T-helper 2 cell treated with Interferon-gamma antibody and Interleukin-4, amounts not matched to agents 100 ng/mL and 5 ng/mL, for 36 hours (primary cell): ENCODE measurements at regions not wholly inside any gene's neighbourhood (a gene's known extent, or its start where the extent isn't known, plus 50 kb on each side); places are given as distances from the start of the nearest gene placed in this dataset.

Experiments used
- intact Hi-C: fragments of 100-400 bp; cut with micrococcal nuclease; formaldehyde crosslinking; loops from one replicate; pipeline ENCODE4 v1.15.1; 2023

- intact Hi-C loops, result no loop called here
These were observed 754.4 kb upstream of the GOLIM4 start for GRCh38 chr3:168850109-168850508.

DNA sequence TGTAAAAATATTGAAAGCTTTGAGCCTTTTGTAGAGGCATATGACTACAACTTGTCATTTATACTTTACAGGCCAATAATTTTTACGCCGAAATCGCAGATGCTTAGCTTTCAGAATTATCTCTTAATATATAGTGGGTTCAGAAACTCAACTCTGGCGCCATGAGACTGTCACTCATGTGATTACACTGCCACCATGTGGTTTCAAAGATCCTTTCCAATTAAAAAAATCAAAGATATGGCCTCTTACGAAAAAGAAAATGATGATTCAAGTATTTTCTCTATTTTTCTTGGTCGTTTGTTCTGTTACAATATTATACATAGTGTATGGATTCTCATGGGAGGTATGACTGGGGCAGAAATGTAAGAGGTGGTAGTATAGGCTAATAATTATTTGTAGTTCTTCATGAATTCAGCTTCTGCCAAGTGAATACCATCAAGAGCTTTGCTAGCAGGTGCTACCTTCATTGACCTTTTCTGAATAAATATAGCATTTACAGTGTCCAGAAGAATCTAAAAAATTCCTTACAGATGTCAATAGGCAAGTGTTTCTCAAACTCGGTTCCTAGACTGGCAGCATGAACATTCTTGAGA is 751.7 kb upstream of the GOLIM4 start:
- intact Hi-C loops, result loop anchor here (1.0 to 5.0 kb wide), 3 partner anchors 335 to 800 kb away; no protein-coding TSS in a partner anchor

DNA sequence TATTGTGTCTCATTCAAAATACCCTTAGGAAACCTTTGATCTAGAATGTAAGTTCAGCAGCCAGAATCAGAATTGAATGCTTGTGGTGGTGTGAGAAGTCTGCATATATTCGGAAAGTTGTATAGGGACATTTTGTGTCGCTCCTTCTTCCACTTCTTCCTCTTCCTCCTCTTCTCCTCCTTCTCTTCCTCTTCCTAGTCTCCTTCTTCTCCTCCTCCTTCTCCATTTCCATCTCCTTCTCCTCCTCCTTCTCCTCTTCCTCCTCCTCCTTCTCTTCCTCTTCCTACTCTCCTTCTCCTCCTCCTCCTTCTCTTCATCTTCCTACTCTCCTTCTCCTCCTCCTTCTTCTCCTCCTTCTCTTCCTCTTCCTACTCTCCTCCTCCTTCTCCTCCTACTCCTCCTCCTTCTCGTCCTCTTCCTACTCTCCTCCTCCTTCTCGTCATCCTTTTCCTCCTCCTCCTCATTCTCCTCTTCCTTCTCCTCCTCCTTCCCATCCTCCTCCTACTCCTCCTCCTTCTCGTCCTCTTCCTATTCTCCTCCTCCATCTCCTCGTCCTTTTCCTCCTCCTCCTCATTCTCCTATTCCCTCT is 749.3 kb upstream of the GOLIM4 start:
- intact Hi-C loops, result loop anchor here (5.0 kb wide), 1 partner anchor 333 kb away; no protein-coding TSS in a partner anchor

GRCh38 chr3:168844472-168844871 is 748.7 kb upstream of the GOLIM4 start:
- intact Hi-C loops, result no loop called here

- intact Hi-C loops, result no loop called here
These were observed 747.8 kb upstream of the GOLIM4 start for GRCh38 chr3:168843481-168843880.

DNA sequence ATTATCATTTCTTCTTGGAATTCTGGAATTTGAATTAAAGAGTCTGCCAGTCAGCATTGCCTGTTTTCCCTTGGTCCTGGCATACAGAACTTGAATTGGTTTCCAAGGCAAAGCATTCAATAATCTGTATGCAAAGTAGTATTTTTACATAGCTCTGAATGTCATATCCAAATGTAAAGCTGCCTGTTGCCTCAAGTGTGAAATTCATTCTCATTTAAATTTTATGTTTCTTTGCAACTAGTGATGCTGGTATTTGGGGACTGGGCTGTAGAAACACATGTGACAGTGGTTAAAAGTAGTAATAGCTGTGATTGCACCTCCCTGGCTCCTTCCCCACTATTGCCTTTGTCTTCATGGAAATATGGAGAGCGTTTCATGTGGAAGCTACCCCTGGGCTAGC is 743.9 kb upstream of the GOLIM4 start:
- intact Hi-C loops, result no loop called here

DNA sequence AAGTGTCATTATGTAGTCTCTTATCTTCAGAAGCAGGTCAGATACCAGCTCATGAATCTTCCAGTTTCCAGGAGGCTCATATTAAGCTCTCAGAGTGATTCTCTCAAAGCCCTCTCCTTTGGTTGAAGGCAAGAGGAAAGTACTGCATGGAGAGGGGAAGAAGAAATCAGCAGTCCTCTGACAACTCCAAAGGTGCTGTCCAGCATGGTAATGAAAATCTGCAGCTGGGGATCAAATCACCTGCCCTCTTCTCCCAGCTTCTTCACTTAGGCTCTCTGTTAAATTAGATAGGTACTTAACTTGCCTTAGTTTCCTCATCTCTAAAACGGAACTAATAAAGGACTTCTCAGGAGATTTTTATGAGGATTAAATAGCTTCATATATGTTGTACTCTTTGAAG is 738.8 kb upstream of the GOLIM4 start:
- intact Hi-C loops, result no loop called here

DNA sequence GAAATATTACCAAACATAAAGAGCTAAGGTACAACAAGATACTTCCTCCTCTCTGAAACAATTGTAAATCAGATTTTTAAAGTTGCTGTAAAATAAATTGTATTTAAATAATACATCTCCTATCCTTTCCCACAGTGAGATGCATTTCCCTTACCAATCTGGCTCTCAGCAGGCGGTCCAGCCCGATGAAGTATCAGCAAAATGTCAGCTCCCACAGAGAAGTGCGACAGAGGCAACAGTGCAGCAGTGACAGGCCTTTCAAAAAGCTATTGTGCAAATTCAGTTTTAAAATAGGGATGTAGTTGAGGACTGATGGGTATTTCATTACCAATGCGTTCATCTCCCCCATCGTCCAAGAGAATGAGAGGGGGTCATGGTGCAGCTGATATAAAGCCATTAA is 733.2 kb upstream of the GOLIM4 start:
- intact Hi-C loops, result no loop called here

DNA sequence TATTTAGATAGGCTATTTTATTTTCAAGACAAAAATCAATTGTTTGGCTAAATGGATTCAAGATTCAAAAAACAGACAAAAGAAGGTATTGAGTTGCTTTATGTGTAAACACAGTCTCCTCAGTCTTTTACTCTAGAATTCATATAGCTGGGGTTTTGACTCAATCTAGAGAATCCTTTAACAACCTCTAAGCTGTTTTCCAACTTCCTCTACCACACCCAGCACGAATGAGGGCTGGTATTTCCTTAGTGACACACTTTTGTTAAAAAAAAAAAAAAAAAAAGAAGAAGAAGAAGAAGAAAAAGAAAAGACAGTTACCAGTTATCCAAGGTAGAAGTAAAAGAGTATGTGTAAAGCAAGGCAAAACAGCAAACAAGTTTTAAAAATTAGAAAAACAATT is 732.8 kb upstream of the GOLIM4 start:
- intact Hi-C loops, result no loop called here

DNA sequence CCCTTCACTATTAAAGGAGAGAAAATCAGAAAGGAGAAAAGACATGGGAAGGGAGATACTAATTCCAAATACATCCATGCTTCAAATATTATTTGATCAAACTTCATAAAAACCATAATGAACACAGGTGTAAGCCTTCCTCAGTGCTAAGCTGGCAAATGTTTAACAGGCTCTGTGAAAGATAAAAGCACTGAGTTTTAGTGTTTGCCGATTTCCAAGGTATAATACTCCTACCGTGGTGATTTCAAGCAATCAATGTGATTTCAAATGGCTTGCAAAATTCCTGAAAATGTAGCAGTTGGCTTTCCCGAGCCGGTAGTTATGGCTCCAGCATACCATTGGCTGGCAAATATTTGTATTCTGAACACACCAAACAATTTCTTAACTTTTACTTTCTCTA is 732.3 kb upstream of the GOLIM4 start:
- intact Hi-C loops, result no loop called here

DNA sequence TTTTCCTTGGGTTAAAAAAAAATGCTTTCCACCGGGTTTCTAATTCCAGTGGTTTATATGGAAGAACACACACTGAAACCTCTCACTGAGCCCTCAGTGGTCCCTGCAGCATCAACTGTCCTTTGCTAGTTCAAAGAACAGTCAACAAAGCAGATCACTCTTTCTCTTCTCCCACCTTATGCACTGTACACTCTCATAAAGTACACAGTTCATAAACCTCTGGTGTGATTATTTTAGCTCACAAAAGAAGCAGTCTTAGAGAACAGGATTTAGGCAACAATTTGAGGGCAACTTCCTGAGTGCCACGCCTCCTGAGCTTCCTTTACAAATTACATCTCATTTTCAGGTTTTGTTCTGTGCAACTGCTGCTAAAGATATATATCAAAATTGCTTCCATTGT is 728.4 kb upstream of the GOLIM4 start:
- intact Hi-C loops, result no loop called here

DNA sequence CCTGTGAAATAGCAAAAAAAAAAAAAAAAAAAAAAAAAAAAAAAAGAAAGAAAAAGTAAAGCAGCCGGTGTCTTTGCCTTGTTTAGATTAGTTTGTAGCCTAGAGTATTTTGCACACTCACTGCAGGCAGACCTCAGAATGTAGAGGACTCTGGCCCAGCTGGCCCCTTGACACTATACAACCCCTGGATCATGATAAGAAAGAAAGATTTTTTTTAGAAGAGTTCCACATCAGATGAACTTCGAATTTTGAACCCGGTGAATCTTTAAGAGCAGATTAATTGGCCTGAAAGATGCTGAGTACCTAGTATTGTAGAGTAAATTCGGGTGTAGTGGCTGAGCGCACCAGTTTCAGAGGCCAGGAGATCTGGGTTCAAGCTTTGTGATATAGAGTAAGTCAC is 727.7 kb upstream of the GOLIM4 start:
- intact Hi-C loops, result no loop called here

DNA sequence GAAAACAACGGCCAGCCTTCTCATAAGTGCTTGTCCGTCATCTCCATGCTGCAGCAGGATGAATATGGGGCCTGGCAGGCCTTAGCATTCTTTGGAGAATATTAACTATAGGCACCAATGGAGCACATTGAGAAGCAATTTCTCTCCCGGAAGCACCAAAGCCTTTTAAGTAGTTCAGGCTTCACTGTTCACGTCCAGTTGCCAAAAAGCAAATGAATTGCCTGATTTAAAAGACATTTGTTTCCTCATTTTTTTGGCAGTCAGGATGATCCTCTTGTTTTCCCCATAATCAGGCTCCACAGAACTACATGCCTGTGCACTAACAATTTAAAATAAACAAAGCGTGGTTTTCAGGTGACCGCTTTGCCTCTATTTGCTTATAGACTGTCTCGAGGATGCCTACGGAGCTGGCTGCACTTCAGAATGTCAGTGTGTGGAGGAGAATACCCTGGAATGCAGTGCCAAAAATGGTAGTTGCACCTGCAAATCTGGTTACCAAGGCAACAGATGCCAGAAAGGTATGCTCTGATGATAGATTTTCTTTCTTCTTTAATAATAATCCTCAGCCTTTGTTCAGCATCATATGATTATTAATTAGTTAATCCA is 725.2 kb upstream of the GOLIM4 start:
- intact Hi-C loops, result no loop called here

GRCh38 chr3:168817177-168817576 is 721.5 kb upstream of the GOLIM4 start:
- intact Hi-C loops, result no loop called here

GRCh38 chr3:168815946-168816345 is 720.2 kb upstream of the GOLIM4 start:
- intact Hi-C loops, result no loop called here

- intact Hi-C loops, result no loop called here
These were observed 717.6 kb upstream of the GOLIM4 start for GRCh38 chr3:168813225-168813802.

GRCh38 chr3:168812234-168812633 is 716.5 kb upstream of the GOLIM4 start:
- intact Hi-C loops, result no loop called here

- intact Hi-C loops, result no loop called here
These were observed 712.9 kb upstream of the GOLIM4 start for GRCh38 chr3:168808596-168808995.

DNA sequence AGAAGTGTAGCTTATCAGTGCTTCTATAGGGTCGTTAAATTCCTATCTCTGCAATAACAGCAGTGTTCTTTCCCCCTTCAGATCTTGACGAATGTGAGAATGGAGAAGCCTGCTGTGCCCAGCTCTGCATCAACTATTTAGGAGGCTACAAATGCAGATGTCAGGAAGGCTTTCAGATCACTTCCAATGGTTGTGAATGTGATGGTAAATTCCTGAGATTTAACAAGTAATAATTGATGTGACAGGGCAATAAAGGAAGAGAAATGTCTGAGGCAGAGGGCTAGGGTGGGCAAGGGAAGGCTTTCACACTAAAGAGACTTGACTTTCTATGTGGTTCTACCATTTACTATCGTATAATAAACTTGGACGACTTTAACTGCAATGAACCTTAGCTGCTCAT is 711.7 kb upstream of the GOLIM4 start:
- intact Hi-C loops, result no loop called here

DNA sequence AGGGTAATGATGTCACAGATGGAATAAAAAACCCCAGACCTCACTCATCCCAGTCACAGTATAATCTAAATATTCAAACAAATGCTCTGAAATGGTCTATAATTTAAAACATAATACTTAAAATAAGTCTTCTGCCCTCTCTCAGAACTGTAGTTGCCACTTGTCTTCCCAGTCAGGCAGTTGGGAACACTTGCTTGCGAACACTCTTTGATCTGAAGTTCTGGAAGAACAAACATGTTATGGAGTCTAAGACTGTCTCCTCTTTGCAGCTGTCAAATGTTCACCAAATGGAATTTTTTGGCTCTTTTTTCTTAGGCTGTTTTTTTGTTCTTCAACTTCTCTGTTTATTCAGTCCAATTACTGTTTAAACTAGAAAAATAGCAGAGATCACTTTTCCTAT is 711.1 kb upstream of the GOLIM4 start:
- intact Hi-C loops, result no loop called here

DNA sequence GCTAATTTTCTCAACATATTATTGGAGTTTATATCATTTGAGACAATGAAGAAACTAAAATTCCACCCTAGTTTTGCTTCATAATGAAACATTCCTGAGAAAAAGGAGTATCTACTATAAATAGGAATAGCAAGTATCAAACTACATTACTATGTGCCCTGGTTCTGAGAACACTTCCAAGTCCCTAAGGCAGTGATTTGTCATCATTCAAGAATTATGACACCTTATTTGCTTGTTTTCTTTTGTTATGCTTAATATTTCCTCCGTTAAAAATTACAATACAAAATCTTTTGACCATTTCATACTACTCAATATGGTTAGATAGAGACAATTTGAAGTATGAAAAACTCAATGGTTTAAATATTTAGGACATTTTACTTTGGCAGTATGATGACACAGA is 707.8 kb upstream of the GOLIM4 start:
- intact Hi-C loops, result no loop called here

DNA sequence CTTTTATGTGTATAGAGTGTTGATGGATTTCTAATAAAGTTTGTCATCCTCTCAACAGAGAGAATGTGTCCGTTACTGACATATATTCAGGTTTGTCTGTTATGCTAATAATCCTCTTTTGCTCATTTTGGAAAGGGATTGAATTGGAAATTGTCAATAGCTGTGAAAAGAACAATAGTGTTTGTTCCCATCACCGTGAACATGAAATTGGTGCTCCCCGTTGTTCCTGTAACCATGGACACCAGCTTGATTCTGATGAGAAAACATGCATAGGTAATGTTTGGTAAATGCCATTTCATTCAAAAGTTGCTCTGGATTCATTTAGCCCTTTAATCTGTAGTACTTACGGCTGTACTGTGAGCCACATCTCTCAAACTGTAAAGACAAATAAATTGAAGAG is 707.0 kb upstream of the GOLIM4 start:
- intact Hi-C loops, result no loop called here

GRCh38 chr3:168801794-168802193 is 706.1 kb upstream of the GOLIM4 start:
- intact Hi-C loops, result no loop called here
